Activated CD8-positive, alpha-beta memory T cell treated with anti-CD3 and anti-CD28 coated beads for 24 hours (primary cell): ENCODE measurements at regions not wholly inside any gene's neighbourhood (a gene's known extent, or its start where the extent isn't known, plus 50 kb on each side); places are given as distances from the start of the nearest gene placed in this dataset.

Experiments used
- DNase-seq: peaks from one replicate; pipeline ENCODE4 v3.0.0-alpha.2; 2020

- DNase-seq: no peak
Measured at GRCh38 chr15:70272565-70273355, 175.0 kb upstream of the TLE3 start.

GRCh38 chr15:70271422-70272088 lies 173.8 kb upstream of the TLE3 start:
- DNase-seq: no peak

GRCh38 chr15:70270752-70271111 lies 173.0 kb upstream of the TLE3 start:
- no peak for DNase-seq

GRCh38 chr15:70269991-70270751 lies 172.5 kb upstream of the TLE3 start:
- no peak for DNase-seq

GRCh38 chr15:70269311-70269911 lies 171.7 kb upstream of the TLE3 start:
- no peak for DNase-seq

GRCh38 chr15:70268698-70269251 lies 171.1 kb upstream of the TLE3 start:
- DNase-seq: no peak

GRCh38 chr15:70267879-70268278 lies 170.2 kb upstream of the TLE3 start:
- DNase-seq: no peak

GRCh38 chr15:70267306-70267705 lies 169.6 kb upstream of the TLE3 start:
- DNase-seq: no peak

GRCh38 chr15:70266412-70267121 lies 168.8 kb upstream of the TLE3 start:
- DNase-seq: no peak

GRCh38 chr15:70265986-70266385 lies 168.3 kb upstream of the TLE3 start:
- peak; percentile 58 for DNase-seq

GRCh38 chr15:70265466-70265978 lies 167.8 kb upstream of the TLE3 start:
- DNase-seq: no peak

- no peak for DNase-seq
Measured at GRCh38 chr15:70264738-70265465, 167.2 kb upstream of the TLE3 start.

- no peak for DNase-seq
Measured at GRCh38 chr15:70264014-70264582, 166.4 kb upstream of the TLE3 start.

GRCh38 chr15:70262591-70263274 lies 165.0 kb upstream of the TLE3 start:
- DNase-seq: no peak

- no peak for DNase-seq
Measured at GRCh38 chr15:70262171-70262570, 164.5 kb upstream of the TLE3 start.

- DNase-seq: peak; percentile 57
Measured at GRCh38 chr15:70261083-70261482, 163.4 kb upstream of the TLE3 start.

- DNase-seq: no peak
Measured at GRCh38 chr15:70260580-70260979, 162.9 kb upstream of the TLE3 start.

- DNase-seq: no peak
Measured at GRCh38 chr15:70259640-70260508, 162.2 kb upstream of the TLE3 start.

- no peak for DNase-seq
Measured at GRCh38 chr15:70259028-70259424, 161.3 kb upstream of the TLE3 start.
